ENCODE measurements at regions not wholly inside any gene's neighbourhood (a gene's known extent, or its start where the extent isn't known, plus 50 kb on each side); places are given as distances from the start of the nearest gene placed in this dataset.

DNA sequence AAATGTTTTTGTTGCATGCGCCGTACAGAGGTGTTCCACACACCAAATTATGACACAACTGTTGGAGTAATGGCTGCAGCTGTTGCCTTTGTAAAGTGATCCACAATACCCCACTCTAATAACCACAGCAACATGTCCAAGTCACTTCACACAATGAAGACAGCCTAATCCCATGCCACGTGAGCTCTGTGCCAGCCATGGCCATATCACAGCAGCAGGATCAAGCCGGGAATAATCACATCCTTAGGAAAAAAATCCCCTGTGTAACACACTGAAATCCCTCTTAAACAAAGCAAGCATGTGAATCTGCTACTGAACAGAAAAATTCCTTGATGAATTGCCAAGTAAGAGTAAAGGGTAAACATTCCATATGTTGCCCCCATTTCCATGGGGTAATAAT, 179.5 kb upstream of the PARD3B start:
- H3K79me2 ChIP-seq (ENCODE audit: insufficient read depth, low read depth, low read length), result no peaks in the 10 kb centered on the region
- intact Hi-C loops (cut with micrococcal nuclease; ENCODE audit: unreplicated experiment), result no loop called here
- no peak overlapping the region for H3K4me2 ChIP-seq (ENCODE audit: low read length)
- H3K9me2 ChIP-seq (ENCODE audit: insufficient read depth, low read length), result no peaks in the 10 kb centered on the region
- H2AFZ ChIP-seq (ENCODE audit: low read length), result no peak overlapping the region
- ChIA-PET CTCF (ENCODE audit: unreplicated experiment) (no interaction called here), POLR2A (no interaction called here)
- H3K4me1 ChIP-seq (ENCODE audit: insufficient read depth, low read length, poor library complexity, severe bottlenecking), result no peaks in the 10 kb centered on the region
- no TSS peak for BruUV-seq (replicated peaks)
- H3K9me3 ChIP-seq (ENCODE audit: low read length), result no peaks in the 10 kb centered on the region
- no peaks in the 10 kb centered on the region for H4K20me1 ChIP-seq (ENCODE audit: insufficient read depth, low read length)
- H3K4me3 ChIP-seq (ENCODE audit: low read depth, low read length, poor library complexity, severe bottlenecking), result no peak overlapping the region
- H3K27ac ChIP-seq (ENCODE audit: low read depth, low read length, poor library complexity, severe bottlenecking), result no peak overlapping the region
- TF ChIP-seq EZH2phosphoT487 (IDR thresholded peaks at IDR 0.05; ENCODE audit: borderline replicate concordance, low read depth, low read length) (no peak), CTCF (conservative IDR thresholded peaks at IDR 0.05; ENCODE audit: low read length) (no peak)
- H3K36me3 ChIP-seq (ENCODE audit: insufficient read depth, low read length), result no peaks in the 10 kb centered on the region
- no peak for DNase-seq (ENCODE audit: low spot score)

GRCh38 chr2:204367466-204367865, 177.8 kb upstream of the PARD3B start:
- Histone ChIP-seq H2AFZ (ENCODE audit: low read length) (no peak overlapping the region), H3K4me2 (ENCODE audit: low read length) (no peak overlapping the region), H3K79me2 (ENCODE audit: insufficient read depth, low read depth, low read length) (no peaks in the 10 kb centered on the region), H3K9me3 (ENCODE audit: low read length) (no peaks in the 10 kb centered on the region), H3K27ac (ENCODE audit: low read depth, low read length, poor library complexity, severe bottlenecking) (no peak overlapping the region), H3K4me1 (ENCODE audit: insufficient read depth, low read length, poor library complexity, severe bottlenecking) (no peaks in the 10 kb centered on the region), H3K36me3 (ENCODE audit: insufficient read depth, low read length) (no peaks in the 10 kb centered on the region), H3K4me3 (ENCODE audit: low read depth, low read length, poor library complexity, severe bottlenecking) (no peak overlapping the region), H3K9me2 (ENCODE audit: insufficient read depth, low read length) (no peaks in the 10 kb centered on the region), H4K20me1 (ENCODE audit: insufficient read depth, low read length) (no peaks in the 10 kb centered on the region)
- no TSS peak for BruUV-seq (replicated peaks)
- intact Hi-C loops (cut with micrococcal nuclease; ENCODE audit: unreplicated experiment), result no loop called here
- POLR2A ChIA-PET, result interaction anchor here (0.6 kb wide), 1 partner anchor 75 kb away, joined by 4 read pairs; no protein-coding TSS in a partner anchor
- no peak for DNase-seq (ENCODE audit: low spot score)
- CTCF ChIA-PET (ENCODE audit: unreplicated experiment), result no interaction called here
- TF ChIP-seq CTCF (conservative IDR thresholded peaks at IDR 0.05; ENCODE audit: low read length) (no peak), EZH2phosphoT487 (IDR thresholded peaks at IDR 0.05; ENCODE audit: borderline replicate concordance, low read depth, low read length) (no peak)

DNA sequence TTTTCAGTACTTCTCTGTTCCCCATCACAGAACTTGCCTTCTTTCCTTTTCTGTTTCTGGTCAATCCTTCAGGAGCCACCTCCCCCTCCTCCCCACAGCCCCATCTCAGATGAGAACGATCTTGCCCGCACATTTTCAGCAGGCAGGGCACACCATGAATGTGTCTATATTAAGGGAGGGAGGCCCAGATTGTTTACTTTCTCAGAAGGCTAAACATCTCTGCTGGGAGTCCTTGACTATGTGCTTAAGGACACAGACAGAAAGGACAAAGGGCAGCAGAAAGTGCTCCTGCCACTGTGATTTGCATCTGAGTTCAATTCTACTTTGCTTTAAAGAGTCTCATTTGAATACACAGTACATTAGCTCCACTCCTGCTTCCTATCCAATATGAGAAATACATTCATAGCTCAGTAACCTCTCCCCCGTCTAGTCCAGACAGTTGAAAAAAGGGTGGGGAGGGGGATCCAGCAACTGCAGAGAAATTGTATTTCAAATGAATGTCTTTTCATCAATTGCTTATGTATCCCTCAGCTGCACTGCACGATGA, 175.0 kb upstream of the PARD3B start:
- no peak for DNase-seq (ENCODE audit: low spot score)
- H3K4me2 ChIP-seq (ENCODE audit: low read length), result no peak overlapping the region
- H3K79me2 ChIP-seq (ENCODE audit: insufficient read depth, low read depth, low read length), result no peaks in the 10 kb centered on the region
- ChIA-PET CTCF (ENCODE audit: unreplicated experiment) (no interaction called here), POLR2A (no interaction called here)
- H3K4me3 ChIP-seq (ENCODE audit: low read depth, low read length, poor library complexity, severe bottlenecking), result no peak overlapping the region
- no peak overlapping the region for H3K27ac ChIP-seq (ENCODE audit: low read depth, low read length, poor library complexity, severe bottlenecking)
- no TSS peak for BruUV-seq (replicated peaks)
- H3K9me3 ChIP-seq (ENCODE audit: low read length), result no peaks in the 10 kb centered on the region
- no peaks in the 10 kb centered on the region for H3K9me2 ChIP-seq (ENCODE audit: insufficient read depth, low read length)
- no peaks in the 10 kb centered on the region for H3K4me1 ChIP-seq (ENCODE audit: insufficient read depth, low read length, poor library complexity, severe bottlenecking)
- TF ChIP-seq EZH2phosphoT487 (IDR thresholded peaks at IDR 0.05; ENCODE audit: borderline replicate concordance, low read depth, low read length) (no peak), CTCF (conservative IDR thresholded peaks at IDR 0.05; ENCODE audit: low read length) (no peak)
- no peaks in the 10 kb centered on the region for H3K36me3 ChIP-seq (ENCODE audit: insufficient read depth, low read length)
- H4K20me1 ChIP-seq (ENCODE audit: insufficient read depth, low read length), result no peaks in the 10 kb centered on the region
- no peak overlapping the region for H2AFZ ChIP-seq (ENCODE audit: low read length)
- intact Hi-C loops (cut with micrococcal nuclease; ENCODE audit: unreplicated experiment), result no loop called here
